PC-9 (cell line): ENCODE measurements at regions not wholly inside any gene's neighbourhood (a gene's known extent, or its start where the extent isn't known, plus 50 kb on each side); places are given as distances from the start of the nearest gene placed in this dataset.

Source experiments
- BruUV-seq: library from RNA; stranded (reverse); fragments of 400-500 nt; replicated peaks from 2 replicates; lab custom pipeline; 2021; lab: Mats Ljungman, UMichigan
- CTCF ChIA-PET: fragments of 300-600 bp; sonication (Branson Sonifier 250); formaldehyde crosslinking; loops from one replicate; lab custom pipeline; 2022; ENCODE audit warnings: antibody characterized with exemption; lab: Charles Lee
- POLR2A ChIA-PET: fragments of 300-600 bp; sonication (Branson Sonifier 250); formaldehyde crosslinking; loops from one replicate; lab custom pipeline; 2022; ENCODE audit warnings: antibody characterized with exemption; ENCODE audit not compliant: unreplicated experiment; lab: Charles Lee
- DNase-seq, 2 experiments: peaks; one replicate each; pipeline versions ENCODE4 v3.0.0 to v3.0.0-alpha.2; 2015 to 2022; ENCODE audit warnings: mixed read lengths in 1 of 2
- H2AFZ ChIP-seq: fragments of 200-600 bp; sonication (generic); 2 replicates; pipeline ENCODE4 v1.8.1; 2017; ENCODE audit warnings: antibody characterized with exemption
- H3F3A ChIP-seq: fragments of 200-600 bp; sonication (generic); 2 replicates; pipeline ENCODE4 v1.8.1; 2017; ENCODE audit warnings: antibody characterized with exemption, mild to moderate bottlenecking, low read depth; ENCODE audit not compliant: insufficient read depth
- H3K27ac ChIP-seq: fragments of 200-600 bp; sonication (generic); 2 replicates; pipeline ENCODE4 v1.6.1; 2016; ENCODE audit warnings: mixed run types
- H3K27me3 ChIP-seq: fragments of 200-600 bp; sonication (generic); 2 replicates; pipeline ENCODE4 v1.6.1; 2016; ENCODE audit warnings: low read depth, mixed run types; ENCODE audit not compliant: insufficient read depth
- H3K36me3 ChIP-seq: fragments of 200-600 bp; sonication (generic); 2 replicates; pipeline ENCODE4 v1.6.1; 2016; ENCODE audit warnings: low read depth, mixed run types
- H3K4me1 ChIP-seq: fragments of 200-600 bp; sonication (generic); replicated peaks from 2 replicates; pipeline ENCODE4 v1.6.1; 2016; ENCODE audit warnings: mixed run types; ENCODE audit not compliant: insufficient read depth
- H3K4me2 ChIP-seq: fragments of 200-600 bp; sonication (generic); 2 replicates; pipeline ENCODE4 v1.6.1; 2017; ENCODE audit warnings: mixed run types
- H3K4me3 ChIP-seq: fragments of 200-600 bp; sonication (generic); 2 replicates; pipeline ENCODE4 v1.6.1; 2016; ENCODE audit warnings: mixed run types
- H3K79me2 ChIP-seq: fragments of 200-600 bp; sonication (generic); 2 replicates; pipeline ENCODE4 v1.6.1; 2017; ENCODE audit warnings: low read depth, mixed run types
- H3K9me2 ChIP-seq: fragments of 200-600 bp; sonication (generic); 2 replicates; pipeline ENCODE4 v1.8.1; 2017; ENCODE audit warnings: mild to moderate bottlenecking; ENCODE audit not compliant: insufficient read depth
- H3K9me3 ChIP-seq: fragments of 200-600 bp; sonication (generic); 2 replicates; pipeline ENCODE4 v1.8.1; 2016; ENCODE audit warnings: low read depth; ENCODE audit not compliant: insufficient read depth
- H4K20me1 ChIP-seq: fragments of 200-600 bp; sonication (generic); 2 replicates; pipeline ENCODE4 v1.8.1; 2017; ENCODE audit not compliant: insufficient read depth
- CTCF ChIP-seq: fragments of 200-600 bp; sonication (generic); conservative IDR thresholded peaks from 2 replicates; pipeline ENCODE4 v1.6.1; 2017; ENCODE audit warnings: mixed run types, antibody characterized with exemption, mild to moderate bottlenecking, moderate library complexity
- EZH2 ChIP-seq: fragments of 200-600 bp; sonication (generic); IDR thresholded peaks from 2 replicates; pipeline ENCODE4 v1.8.0; 2017; ENCODE audit warnings: antibody characterized with exemption, low read depth
- intact Hi-C: fragments of 100-400 bp; cut with micrococcal nuclease; formaldehyde crosslinking; loops from one replicate; pipeline ENCODE4 v1.10.0; 2022; ENCODE audit not compliant: unreplicated experiment

DNA sequence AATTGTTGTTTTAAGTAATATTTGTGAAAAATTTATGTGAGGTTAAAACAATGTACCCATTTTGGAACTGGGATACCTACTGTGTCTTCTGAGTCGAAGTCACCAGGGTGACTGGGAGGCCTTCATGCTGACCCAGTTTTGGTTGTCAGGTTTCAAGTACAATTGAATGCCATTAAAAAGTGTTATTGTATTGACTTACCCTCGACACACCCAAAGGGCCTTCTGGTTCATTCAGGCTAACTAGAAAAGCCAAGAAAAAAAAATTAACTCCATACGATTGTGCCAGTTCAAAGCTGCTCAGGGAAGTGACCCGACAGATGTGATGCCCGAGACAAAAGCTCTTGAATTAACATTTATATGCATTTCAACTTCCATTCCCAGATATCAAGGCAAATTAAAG, 190.0 kb downstream of the ST6GAL2 start:
- ChIA-PET CTCF (no interaction called here), POLR2A (no interaction called here)
- intact Hi-C loops: no loop called here
- TF ChIP-seq EZH2 (no peak), CTCF (no peak)
- Histone ChIP-seq H3K36me3 (no peaks in the 10 kb centered on the region), H3K27ac (no peak overlapping the region), H2AFZ (no peak overlapping the region), H3K9me3 (no peaks in the 10 kb centered on the region), H3K27me3 (0 out of 2 replicates have a peak, but pooled peaks cover 14% of the 10 kb centered on the region), H3K4me3 (no peak overlapping the region), H3K79me2 (no peaks in the 10 kb centered on the region), H4K20me1 (no peaks in the 10 kb centered on the region), H3K9me2 (no peaks in the 10 kb centered on the region), H3K4me1 (no peaks in the 10 kb centered on the region), H3K4me2 (no peak overlapping the region), H3F3A (no peaks in the 10 kb centered on the region)
- no peak for DNase-seq
- no TSS peak for BruUV-seq

- POLR2A ChIA-PET: no interaction called here
- no peaks in the 10 kb centered on the region for H3K4me1 ChIP-seq
- H3K36me3 ChIP-seq: no peaks in the 10 kb centered on the region
- H2AFZ ChIP-seq: no peak overlapping the region
- no peak for TF ChIP-seq CTCF
- no peak for TF ChIP-seq EZH2
- H3K4me3 ChIP-seq: no peak overlapping the region
- intact Hi-C loops: no loop called here
- H3F3A ChIP-seq: no peaks in the 10 kb centered on the region
- H3K27ac ChIP-seq: no peak overlapping the region
- no peak for DNase-seq
- H3K4me2 ChIP-seq: no peak overlapping the region
- no peaks in the 10 kb centered on the region for H3K9me3 ChIP-seq
- no peaks in the 10 kb centered on the region for H3K9me2 ChIP-seq
- CTCF ChIA-PET: no interaction called here
- no peaks in the 10 kb centered on the region for H4K20me1 ChIP-seq
- H3K27me3 ChIP-seq: 0 out of 2 replicates have a peak, but pooled peaks cover 14% of the 10 kb centered on the region
- BruUV-seq: no TSS peak
- H3K79me2 ChIP-seq: no peaks in the 10 kb centered on the region
Observed at GRCh38 chr2:106700616-106701015, 185.4 kb downstream of the ST6GAL2 start.

GRCh38 chr2:106701203-106702022, 184.6 kb downstream of the ST6GAL2 start:
- no peaks in the 10 kb centered on the region for H3K9me3 ChIP-seq
- 0 out of 2 replicates have a peak, but pooled peaks cover 7% of the 10 kb centered on the region for H3K27me3 ChIP-seq
- no peaks in the 10 kb centered on the region for H3K79me2 ChIP-seq
- TF ChIP-seq EZH2 (no peak), CTCF (no peak)
- intact Hi-C loops: no loop called here
- ChIA-PET POLR2A (no interaction called here), CTCF (no interaction called here)
- DNase-seq: no peak
- H3K4me1 ChIP-seq: no peaks in the 10 kb centered on the region
- H3K27ac ChIP-seq: no peak overlapping the region
- no peak overlapping the region for H3K4me2 ChIP-seq
- no peak overlapping the region for H2AFZ ChIP-seq
- H3K36me3 ChIP-seq: no peaks in the 10 kb centered on the region
- no peaks in the 10 kb centered on the region for H4K20me1 ChIP-seq
- no peaks in the 10 kb centered on the region for H3K9me2 ChIP-seq
- no TSS peak for BruUV-seq
- H3F3A ChIP-seq: no peaks in the 10 kb centered on the region
- H3K4me3 ChIP-seq: no peak overlapping the region
